Loucy (cell line): ENCODE measurements at regions not wholly inside any gene's neighbourhood (a gene's known extent, or its start where the extent isn't known, plus 50 kb on each side); places are given as distances from the start of the nearest gene placed in this dataset.

Experiments
- H2AFZ ChIP-seq: fragments of 200-600 bp; sonication (generic); 2 replicates; pipeline ENCODE4 v1.6.0; 2016; ENCODE audit warnings: antibody characterized with exemption, mild to moderate bottlenecking, low read length, moderate library complexity
- H3F3A ChIP-seq: fragments of 200-600 bp; 2 replicates; pipeline ENCODE4 v1.6.0; 2016; ENCODE audit warnings: antibody characterized with exemption, low read depth, mild to moderate bottlenecking
- H3K27me3 ChIP-seq: fragments of 200-600 bp; sonication (generic); 2 replicates; pipeline ENCODE4 v1.6.1; 2014; ENCODE audit warnings: low read length, mild to moderate bottlenecking; ENCODE audit not compliant: insufficient read depth, poor library complexity, severe bottlenecking
- H3K36me3 ChIP-seq: fragments of 200-600 bp; sonication (generic); 2 replicates; pipeline ENCODE4 v1.6.1; 2016; ENCODE audit warnings: low read length; ENCODE audit not compliant: insufficient read depth
- H3K4me1 ChIP-seq: fragments of 200-600 bp; sonication (generic); 2 replicates; pipeline ENCODE4 v1.5.1; 2014; ENCODE audit warnings: low read length, mild to moderate bottlenecking; ENCODE audit not compliant: insufficient read depth, poor library complexity, severe bottlenecking
- H3K4me2 ChIP-seq: fragments of 200-600 bp; sonication (generic); 2 replicates; pipeline ENCODE4 v1.6.0; 2014; ENCODE audit warnings: antibody characterized with exemption, low read length, low read depth, mild to moderate bottlenecking; ENCODE audit not compliant: poor library complexity, severe bottlenecking
- H3K4me3 ChIP-seq: fragments of 200-600 bp; sonication (generic); 2 replicates; pipeline ENCODE4 v1.5.1; 2014; ENCODE audit warnings: low read length, mild to moderate bottlenecking, mixed read lengths; ENCODE audit not compliant: poor library complexity, severe bottlenecking
- H3K79me2 ChIP-seq: fragments of 200-600 bp; sonication (generic); 2 replicates; pipeline ENCODE4 v1.6.1; 2014; ENCODE audit warnings: low read length; ENCODE audit not compliant: insufficient read depth
- H3K9ac ChIP-seq: fragments of 200-600 bp; sonication (generic); 2 replicates; pipeline ENCODE4 v1.6.0; 2014; ENCODE audit warnings: mild to moderate bottlenecking, low read depth, low read length, moderate library complexity; ENCODE audit not compliant: poor library complexity, severe bottlenecking
- H3K9me2 ChIP-seq: fragments of 200-600 bp; sonication (generic); replicated peaks from 2 replicates; pipeline ENCODE4 v1.6.1; 2016; ENCODE audit warnings: low read depth, low read length, mixed read lengths
- H3K9me3 ChIP-seq: fragments of 200-600 bp; sonication (generic); 2 replicates; pipeline ENCODE4 v1.6.1; 2014; ENCODE audit warnings: mild to moderate bottlenecking, antibody characterized with exemption, low read length, low read depth; ENCODE audit not compliant: insufficient read depth
- H4K20me1 ChIP-seq: fragments of 200-600 bp; sonication (generic); 2 replicates; pipeline ENCODE4 v1.6.0; 2014; ENCODE audit warnings: antibody characterized with exemption, low read length, mild to moderate bottlenecking; ENCODE audit not compliant: insufficient read depth, poor library complexity, severe bottlenecking
- CTCF ChIP-seq: fragments of 200-600 bp; sonication (generic); conservative IDR thresholded peaks from 2 replicates; pipeline ENCODE4 v1.5.1; 2014; ENCODE audit warnings: mild to moderate bottlenecking, antibody characterized with exemption, low read length
- EZH2phosphoT487 ChIP-seq: fragments of 200-600 bp; IDR thresholded peaks from 2 replicates; pipeline ENCODE4 v1.6.1; 2018; ENCODE audit warnings: antibody characterized with exemption, mild to moderate bottlenecking, moderate library complexity, borderline replicate concordance

DNA sequence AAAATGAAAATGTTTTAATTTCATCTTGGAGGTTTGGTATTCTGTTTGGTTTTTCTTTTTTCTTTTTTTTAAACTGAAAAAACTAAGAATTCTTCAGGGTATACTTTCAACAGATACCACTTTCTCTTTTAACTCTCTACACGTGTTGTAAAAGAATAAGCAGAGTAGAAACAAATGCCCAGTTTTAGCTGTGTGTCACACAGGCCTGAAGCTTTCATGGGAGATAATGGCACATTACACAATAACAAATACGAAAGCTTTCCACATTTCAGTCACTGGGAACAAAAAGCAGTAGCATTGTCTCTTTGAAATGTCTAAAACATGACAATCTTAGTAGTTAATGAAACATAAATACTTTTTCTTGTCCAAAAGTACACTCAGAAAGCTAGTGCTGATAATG lies 818.5 kb downstream of the TBL1XR1 start:
- TF ChIP-seq EZH2phosphoT487 (no peak), CTCF (no peak)
- Histone ChIP-seq H3K36me3 (no peaks in the 10 kb centered on the region), H3K9me2 (no peaks in the 10 kb centered on the region), H3K9me3 (no peaks in the 10 kb centered on the region), H3K4me2 (no peak overlapping the region), H3K4me3 (no peak overlapping the region), H2AFZ (no peak overlapping the region), H3F3A (no peaks in the 10 kb centered on the region), H3K4me1 (no peaks in the 10 kb centered on the region), H3K9ac (no peak overlapping the region), H3K79me2 (no peaks in the 10 kb centered on the region), H4K20me1 (no peaks in the 10 kb centered on the region), H3K27me3 (no peaks in the 10 kb centered on the region)

- no peak overlapping the region for H3K4me3 ChIP-seq
- TF ChIP-seq EZH2phosphoT487 (no peak), CTCF (no peak)
- no peaks in the 10 kb centered on the region for H3K9me3 ChIP-seq
- no peaks in the 10 kb centered on the region for H3K27me3 ChIP-seq
- H4K20me1 ChIP-seq = no peaks in the 10 kb centered on the region
- no peaks in the 10 kb centered on the region for H3K4me1 ChIP-seq
- no peaks in the 10 kb centered on the region for H3F3A ChIP-seq
- no peak overlapping the region for H3K4me2 ChIP-seq
- no peaks in the 10 kb centered on the region for H3K9me2 ChIP-seq
- no peak overlapping the region for H2AFZ ChIP-seq
- no peaks in the 10 kb centered on the region for H3K36me3 ChIP-seq
- H3K9ac ChIP-seq = no peak overlapping the region
- H3K79me2 ChIP-seq = no peaks in the 10 kb centered on the region
Observed at GRCh38 chr3:176376531-176376930, 820.8 kb downstream of the TBL1XR1 start.

GRCh38 chr3:176375519-176375918 lies 821.8 kb downstream of the TBL1XR1 start:
- H3K9me3 ChIP-seq = no peaks in the 10 kb centered on the region
- no peaks in the 10 kb centered on the region for H3K4me1 ChIP-seq
- H2AFZ ChIP-seq = no peak overlapping the region
- H3K9me2 ChIP-seq = no peaks in the 10 kb centered on the region
- H3K4me3 ChIP-seq = no peak overlapping the region
- TF ChIP-seq CTCF (no peak), EZH2phosphoT487 (no peak)
- no peaks in the 10 kb centered on the region for H3K36me3 ChIP-seq
- no peaks in the 10 kb centered on the region for H3F3A ChIP-seq
- H4K20me1 ChIP-seq = no peaks in the 10 kb centered on the region
- H3K79me2 ChIP-seq = no peaks in the 10 kb centered on the region
- no peak overlapping the region for H3K9ac ChIP-seq
- no peaks in the 10 kb centered on the region for H3K27me3 ChIP-seq
- no peak overlapping the region for H3K4me2 ChIP-seq
